Stomach (tissue), 4 donors: ENCODE measurements at regions not wholly inside any gene's neighbourhood (a gene's known extent, or its start where the extent isn't known, plus 50 kb on each side); places are given as distances from the start of the nearest gene placed in this dataset.

Source experiments
- POLR2AphosphoS5 ChIP-seq, 3 donors: sonication (generic); formaldehyde crosslinking; IDR thresholded peaks; one replicate each; pipeline ENCODE4 v1.6.1; 2016; ENCODE audit warnings: antibody characterized with exemption in 3 of 3
- TF ChIP-seq, protein P1 (sequence below), 7 experiments: fragments of 450-650 bp in 4 of 7; fragments of 200-600 bp in 3 of 7; sonication (generic) in 3 of 7; IDR thresholded peaks; one replicate each; pipeline ENCODE4 v1.5.1; 2016 to 2019; ENCODE audit warnings: antibody characterized with exemption in 7 of 7, control low read depth in 2 of 7, mild to moderate bottlenecking in 1 of 7

DNA sequence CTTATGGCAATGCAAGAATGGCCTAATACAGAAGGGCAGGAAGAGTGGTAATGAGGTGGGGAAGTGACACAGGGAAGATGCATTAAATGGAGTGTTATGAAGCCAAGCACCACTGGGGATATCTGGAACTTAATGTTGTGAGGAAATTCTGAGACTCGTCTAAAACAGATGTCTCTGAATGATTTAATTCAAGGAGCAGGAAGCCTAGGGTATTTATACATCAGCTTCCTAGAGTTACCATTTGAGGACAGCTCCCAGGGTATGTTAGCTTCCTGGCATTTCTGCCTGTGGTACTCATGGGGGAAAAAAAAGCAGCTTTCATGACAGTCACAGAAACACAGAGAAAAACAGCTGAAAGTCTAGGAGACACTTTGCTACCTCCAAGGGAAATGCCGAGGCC lies 989.5 kb downstream of the CBLN2 start:
- TF ChIP-seq, protein P1, sequence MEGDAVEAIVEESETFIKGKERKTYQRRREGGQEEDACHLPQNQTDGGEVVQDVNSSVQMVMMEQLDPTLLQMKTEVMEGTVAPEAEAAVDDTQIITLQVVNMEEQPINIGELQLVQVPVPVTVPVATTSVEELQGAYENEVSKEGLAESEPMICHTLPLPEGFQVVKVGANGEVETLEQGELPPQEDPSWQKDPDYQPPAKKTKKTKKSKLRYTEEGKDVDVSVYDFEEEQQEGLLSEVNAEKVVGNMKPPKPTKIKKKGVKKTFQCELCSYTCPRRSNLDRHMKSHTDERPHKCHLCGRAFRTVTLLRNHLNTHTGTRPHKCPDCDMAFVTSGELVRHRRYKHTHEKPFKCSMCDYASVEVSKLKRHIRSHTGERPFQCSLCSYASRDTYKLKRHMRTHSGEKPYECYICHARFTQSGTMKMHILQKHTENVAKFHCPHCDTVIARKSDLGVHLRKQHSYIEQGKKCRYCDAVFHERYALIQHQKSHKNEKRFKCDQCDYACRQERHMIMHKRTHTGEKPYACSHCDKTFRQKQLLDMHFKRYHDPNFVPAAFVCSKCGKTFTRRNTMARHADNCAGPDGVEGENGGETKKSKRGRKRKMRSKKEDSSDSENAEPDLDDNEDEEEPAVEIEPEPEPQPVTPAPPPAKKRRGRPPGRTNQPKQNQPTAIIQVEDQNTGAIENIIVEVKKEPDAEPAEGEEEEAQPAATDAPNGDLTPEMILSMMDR (IDR thresholded peaks at IDR 0.05), result no peak
- TF ChIP-seq POLR2AphosphoS5 (IDR thresholded peaks at IDR 0.05), result no peak
